A673 (cell line): ENCODE measurements at regions not wholly inside any gene's neighbourhood (a gene's known extent, or its start where the extent isn't known, plus 50 kb on each side); places are given as distances from the start of the nearest gene placed in this dataset.

Source experiments
- BruUV-seq: library from RNA; stranded (reverse); fragments of 400-500 nt; replicated peaks from 2 replicates; lab custom pipeline; 2021; lab: Mats Ljungman, UMichigan
- CTCF ChIA-PET: fragments of 300-600 bp; sonication (Branson Sonifier 250); formaldehyde crosslinking; loops from one replicate; lab custom pipeline; 2022; ENCODE audit warnings: antibody characterized with exemption; lab: Charles Lee
- POLR2A ChIA-PET: fragments of 300-600 bp; sonication (Branson Sonifier 250); formaldehyde crosslinking; loops from one replicate; lab custom pipeline; 2022; ENCODE audit warnings: antibody characterized with exemption; ENCODE audit not compliant: low non-redundant PET; lab: Charles Lee
- DNase-seq: peaks from one replicate; pipeline ENCODE4 v3.0.0-alpha.2; 2015; ENCODE audit warnings: low spot score
- H3K27ac ChIP-seq: fragments of 200-600 bp; sonication (generic); 2 replicates; pipeline ENCODE4 v1.5.1; 2016; ENCODE audit warnings: mixed run types, low read depth, mild to moderate bottlenecking, mixed read lengths, antibody characterized with exemption, low read length; ENCODE audit not compliant: poor library complexity, severe bottlenecking
- H3K27me3 ChIP-seq: fragments of 200-600 bp; sonication (generic); replicated peaks from 2 replicates; pipeline ENCODE4 v1.6.1; 2017; ENCODE audit warnings: mixed run types, low read depth, mild to moderate bottlenecking, mixed read lengths, antibody characterized with exemption, low read length; ENCODE audit not compliant: insufficient read depth, poor library complexity
- H3K36me3 ChIP-seq: fragments of 200-600 bp; sonication (generic); 2 replicates; pipeline ENCODE4 v1.6.1; 2016; ENCODE audit warnings: mixed run types, mild to moderate bottlenecking, mixed read lengths, antibody characterized with exemption, low read length; ENCODE audit not compliant: insufficient read depth, poor library complexity, severe bottlenecking
- H3K4me1 ChIP-seq: fragments of 200-600 bp; sonication (generic); 2 replicates; pipeline ENCODE4 v1.6.1; 2017; ENCODE audit warnings: mixed run types, mild to moderate bottlenecking, mixed read lengths, antibody characterized with exemption, low read length; ENCODE audit not compliant: insufficient read depth, poor library complexity, severe bottlenecking
- H3K4me3 ChIP-seq: fragments of 200-600 bp; sonication (generic); 2 replicates; pipeline ENCODE4 v1.5.1; 2016; ENCODE audit warnings: low read depth, mixed run types, mild to moderate bottlenecking, mixed read lengths, low read length; ENCODE audit not compliant: poor library complexity, severe bottlenecking
- H3K9me3 ChIP-seq: fragments of 200-600 bp; sonication (generic); 2 replicates; pipeline ENCODE4 v1.6.1; 2016; ENCODE audit warnings: mixed run types, low read depth, mild to moderate bottlenecking, mixed read lengths, antibody characterized with exemption, low read length; ENCODE audit not compliant: poor library complexity, severe bottlenecking
- EZH2 ChIP-seq: fragments of 200-600 bp; sonication (generic); IDR thresholded peaks from 2 replicates; pipeline ENCODE4 v1.6.1; 2017; ENCODE audit warnings: borderline replicate concordance, low read depth, mild to moderate bottlenecking, mixed read lengths, antibody characterized with exemption, low read length; ENCODE audit not compliant: poor library complexity, severe bottlenecking
- intact Hi-C: fragments of 100-400 bp; cut with micrococcal nuclease; formaldehyde crosslinking; loops from one replicate; pipeline ENCODE4 v1.10.0; 2022; ENCODE audit not compliant: unreplicated experiment
- TF ChIP-seq, protein P1 (sequence below): fragments of 300-800, 200-600 bp; sonication (generic); conservative IDR thresholded peaks from 2 replicates; pipeline ENCODE4 v1.5.1; 2017; ENCODE audit warnings: low read depth, mild to moderate bottlenecking, antibody characterized with exemption, low read length, moderate library complexity, mixed read lengths

GRCh38 chr10:23514321-23514720 lies 75.4 kb downstream of the OTUD1 start:
- Histone ChIP-seq H3K36me3 (no peaks in the 10 kb centered on the region), H3K9me3 (no peaks in the 10 kb centered on the region), H3K4me1 (peaks cover 5% of the 10 kb centered on the region), H3K27ac (no peak overlapping the region), H3K4me3 (no peak overlapping the region), H3K27me3 (no peaks in the 10 kb centered on the region)
- BruUV-seq: no TSS peak
- ChIA-PET CTCF (interaction anchor here (0.6 to 0.7 kb wide), 2 partner anchors 200 to 356 kb away, joined by 4 read pairs; no protein-coding TSS in a partner anchor), POLR2A (no interaction called here)
- intact Hi-C loops: no loop called here
- no peak for DNase-seq
- TF ChIP-seq, protein P1, sequence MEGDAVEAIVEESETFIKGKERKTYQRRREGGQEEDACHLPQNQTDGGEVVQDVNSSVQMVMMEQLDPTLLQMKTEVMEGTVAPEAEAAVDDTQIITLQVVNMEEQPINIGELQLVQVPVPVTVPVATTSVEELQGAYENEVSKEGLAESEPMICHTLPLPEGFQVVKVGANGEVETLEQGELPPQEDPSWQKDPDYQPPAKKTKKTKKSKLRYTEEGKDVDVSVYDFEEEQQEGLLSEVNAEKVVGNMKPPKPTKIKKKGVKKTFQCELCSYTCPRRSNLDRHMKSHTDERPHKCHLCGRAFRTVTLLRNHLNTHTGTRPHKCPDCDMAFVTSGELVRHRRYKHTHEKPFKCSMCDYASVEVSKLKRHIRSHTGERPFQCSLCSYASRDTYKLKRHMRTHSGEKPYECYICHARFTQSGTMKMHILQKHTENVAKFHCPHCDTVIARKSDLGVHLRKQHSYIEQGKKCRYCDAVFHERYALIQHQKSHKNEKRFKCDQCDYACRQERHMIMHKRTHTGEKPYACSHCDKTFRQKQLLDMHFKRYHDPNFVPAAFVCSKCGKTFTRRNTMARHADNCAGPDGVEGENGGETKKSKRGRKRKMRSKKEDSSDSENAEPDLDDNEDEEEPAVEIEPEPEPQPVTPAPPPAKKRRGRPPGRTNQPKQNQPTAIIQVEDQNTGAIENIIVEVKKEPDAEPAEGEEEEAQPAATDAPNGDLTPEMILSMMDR: no peak
- no peak for TF ChIP-seq EZH2

DNA sequence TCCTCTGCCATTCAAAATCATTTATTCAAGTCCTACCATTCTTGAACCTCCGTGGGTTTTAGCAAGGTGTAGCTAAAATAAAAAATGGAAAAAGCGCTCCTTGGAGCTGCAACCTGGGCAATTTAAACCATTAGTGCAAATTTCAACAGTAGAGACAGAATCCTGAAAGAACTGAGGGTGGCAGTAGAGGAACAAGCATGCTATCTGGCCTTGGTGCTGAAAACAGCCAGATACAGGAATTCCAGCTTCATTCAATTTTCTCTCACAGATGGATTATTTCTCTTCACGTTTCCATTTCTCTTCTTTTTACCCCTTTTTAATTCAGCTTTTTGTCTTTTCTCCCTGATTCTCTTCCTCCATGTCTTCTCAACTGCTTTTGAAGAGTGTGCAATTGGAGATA lies 77.7 kb downstream of the OTUD1 start:
- Histone ChIP-seq H3K4me1 (peaks cover 18% of the 10 kb centered on the region), H3K27me3 (no peaks in the 10 kb centered on the region), H3K9me3 (no peaks in the 10 kb centered on the region), H3K27ac (no peak overlapping the region), H3K36me3 (no peaks in the 10 kb centered on the region), H3K4me3 (no peak overlapping the region)
- CTCF ChIA-PET: interaction anchor here (1.4 to 1.7 kb wide), 2 partner anchors 141 to 202 kb away, joined by 4 to 6 read pairs; no protein-coding TSS in a partner anchor
- intact Hi-C loops: loop anchor here (1.0 to 5.0 kb wide), 2 partner anchors 187 to 681 kb away; no protein-coding TSS in a partner anchor
- peak; percentile 61 for DNase-seq
- POLR2A ChIA-PET: no interaction called here
- no peak for TF ChIP-seq EZH2
- TF ChIP-seq, protein P1: peak; percentile 78
- no TSS peak for BruUV-seq

DNA sequence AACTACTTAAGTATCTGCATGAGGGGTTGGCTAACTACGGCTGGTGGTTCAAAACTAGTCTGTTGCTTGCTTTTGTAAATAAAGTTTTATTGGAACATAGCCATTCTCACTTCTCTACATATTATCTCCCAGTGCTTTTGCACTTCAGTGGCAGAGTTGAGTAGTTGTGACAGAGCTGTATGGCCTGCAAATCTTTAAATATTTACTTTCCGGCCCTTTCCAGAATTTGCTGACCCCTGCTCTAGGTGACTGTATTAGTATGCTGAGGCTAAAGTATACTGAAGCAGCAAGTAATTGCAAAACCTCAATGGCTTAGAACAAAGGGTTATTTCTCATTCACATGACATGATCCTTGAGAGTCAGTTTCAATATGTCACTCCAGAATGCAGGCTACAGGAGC lies 78.3 kb downstream of the OTUD1 start:
- ChIA-PET POLR2A (no interaction called here), CTCF (interaction anchor here (1.7 kb wide), 1 partner anchor 140 kb away, joined by 6 read pairs; no protein-coding TSS in a partner anchor)
- no TSS peak for BruUV-seq
- no peak for DNase-seq
- H3K9me3 ChIP-seq: no peaks in the 10 kb centered on the region
- intact Hi-C loops: loop anchor here (5.0 kb wide), 1 partner anchor 680 kb away; no protein-coding TSS in a partner anchor
- H3K4me1 ChIP-seq: peaks cover 22% of the 10 kb centered on the region
- no peak for TF ChIP-seq EZH2
- TF ChIP-seq, protein P1: no peak
- no peaks in the 10 kb centered on the region for H3K36me3 ChIP-seq
- H3K27ac ChIP-seq: no peak overlapping the region
- no peaks in the 10 kb centered on the region for H3K27me3 ChIP-seq
- H3K4me3 ChIP-seq: no peak overlapping the region
